ENCODE measurements at regions not wholly inside any gene's neighbourhood (a gene's known extent, or its start where the extent isn't known, plus 50 kb on each side); places are given as distances from the start of the nearest gene placed in this dataset.
"Not testable (repeated sequence)": the region's sequence is repeated elsewhere in the genome, so short reads cannot be mapped to it uniquely, and the experiment has no call there.

DNA sequence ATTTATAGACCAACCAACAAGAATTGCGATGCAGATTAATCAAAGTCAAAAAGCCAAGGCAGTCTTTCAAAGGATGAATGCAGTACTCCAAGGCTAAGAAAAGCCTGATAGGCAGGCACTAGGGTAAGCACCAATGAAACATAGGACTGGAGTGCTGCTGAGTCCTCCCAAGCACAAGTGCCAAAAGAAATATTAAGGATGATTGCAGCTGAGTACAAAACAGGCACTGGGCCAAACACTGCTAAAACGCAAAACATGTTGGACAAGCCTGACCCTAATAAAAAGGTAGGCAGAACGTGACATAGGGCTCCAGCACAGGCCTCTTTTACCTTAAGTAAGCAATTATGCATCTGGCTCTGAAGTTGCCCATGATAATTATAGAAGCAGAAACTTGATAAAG, 160.1 kb upstream of the LRP1B start:
- H3K79me2 ChIP-seq (ENCODE audit: insufficient read depth, low read length): no peaks in the 10 kb centered on the region
- no peak for DNase-seq (ENCODE audit: insufficient read length, low spot score, missing footprints)
- H3K9me3 ChIP-seq (ENCODE audit: low read depth, low read length): peaks cover 2% of the 10 kb centered on the region
- no peaks in the 10 kb centered on the region for H3K27me3 ChIP-seq (ENCODE audit: insufficient read depth, low read length)
- no peaks in the 10 kb centered on the region for H3K4me1 ChIP-seq (ENCODE audit: insufficient read depth, low read length)
- no peaks in the 10 kb centered on the region for H3K36me3 ChIP-seq (ENCODE audit: insufficient read depth, low read length)
- no peak overlapping the region for H2AFZ ChIP-seq (ENCODE audit: low read length)
- no peaks in the 10 kb centered on the region for H4K20me1 ChIP-seq (ENCODE audit: insufficient read depth, low read length)
- TF ChIP-seq CTCF (IDR thresholded peaks at IDR 0.05; ENCODE audit: extremely low read depth, low read depth, low read length): no peak
- no peak overlapping the region for H3K4me2 ChIP-seq (ENCODE audit: insufficient read depth, low read length)
- no peak overlapping the region for H3K4me3 ChIP-seq (ENCODE audit: insufficient read depth, low read length)
- H3K27ac ChIP-seq (ENCODE audit: low read depth, low read length): no peak overlapping the region

GRCh38 chr2:142286618-142287017, 155.8 kb upstream of the LRP1B start:
- no peak overlapping the region for H3K4me2 ChIP-seq (ENCODE audit: insufficient read depth, low read length)

DNA sequence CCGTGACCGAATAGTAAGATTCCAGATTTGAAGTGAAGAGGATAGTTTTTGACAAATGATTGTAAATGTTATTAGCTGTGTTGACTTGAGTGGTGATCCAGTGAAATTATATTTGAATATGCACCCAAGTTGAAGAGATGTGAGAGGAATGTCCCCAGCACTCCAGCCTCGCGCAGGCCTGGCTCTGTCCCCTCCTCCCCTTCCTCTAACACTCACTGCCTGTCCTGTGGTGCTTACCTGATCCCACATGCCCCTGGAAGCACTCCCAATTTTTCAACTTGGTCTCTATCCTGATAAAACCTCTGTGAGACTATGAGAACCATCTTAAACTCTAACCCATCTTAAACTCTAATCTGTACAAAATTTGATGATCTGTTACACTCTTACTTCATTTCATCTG, 154.7 kb upstream of the LRP1B start:
- Histone ChIP-seq H3K4me1 (ENCODE audit: insufficient read depth, low read length) (no peaks in the 10 kb centered on the region), H4K20me1 (ENCODE audit: insufficient read depth, low read length) (no peaks in the 10 kb centered on the region), H3K36me3 (ENCODE audit: insufficient read depth, low read length) (no peaks in the 10 kb centered on the region), H3K4me3 (ENCODE audit: insufficient read depth, low read length) (no peak overlapping the region), H3K9me3 (ENCODE audit: low read depth, low read length) (no peaks in the 10 kb centered on the region), H3K27ac (ENCODE audit: low read depth, low read length) (no peak overlapping the region), H3K79me2 (ENCODE audit: insufficient read depth, low read length) (no peaks in the 10 kb centered on the region), H2AFZ (ENCODE audit: low read length) (no peak overlapping the region), H3K27me3 (ENCODE audit: insufficient read depth, low read length) (no peaks in the 10 kb centered on the region), H3K4me2 (ENCODE audit: insufficient read depth, low read length) (no peak overlapping the region)
- no peak for DNase-seq (ENCODE audit: insufficient read length, low spot score, missing footprints)
- TF ChIP-seq CTCF (IDR thresholded peaks at IDR 0.05; ENCODE audit: extremely low read depth, low read depth, low read length): no peak

More at GRCh38 chr2:142286618-142287017, 155.8 kb upstream of the LRP1B start:
- Histone ChIP-seq H3K4me1 (ENCODE audit: insufficient read depth, low read length) (no peaks in the 10 kb centered on the region), H3K9me3 (ENCODE audit: low read depth, low read length) (no peaks in the 10 kb centered on the region), H4K20me1 (ENCODE audit: insufficient read depth, low read length) (no peaks in the 10 kb centered on the region), H3K27me3 (ENCODE audit: insufficient read depth, low read length) (no peaks in the 10 kb centered on the region), H3K4me3 (ENCODE audit: insufficient read depth, low read length) (no peak overlapping the region), H3K27ac (ENCODE audit: low read depth, low read length) (no peak overlapping the region), H2AFZ (ENCODE audit: low read length) (no peak overlapping the region), H3K36me3 (ENCODE audit: insufficient read depth, low read length) (no peaks in the 10 kb centered on the region), H3K79me2 (ENCODE audit: insufficient read depth, low read length) (no peaks in the 10 kb centered on the region)
- no peak for TF ChIP-seq CTCF (IDR thresholded peaks at IDR 0.05; ENCODE audit: extremely low read depth, low read depth, low read length)
- DNase-seq (ENCODE audit: insufficient read length, low spot score, missing footprints): no peak

DNA sequence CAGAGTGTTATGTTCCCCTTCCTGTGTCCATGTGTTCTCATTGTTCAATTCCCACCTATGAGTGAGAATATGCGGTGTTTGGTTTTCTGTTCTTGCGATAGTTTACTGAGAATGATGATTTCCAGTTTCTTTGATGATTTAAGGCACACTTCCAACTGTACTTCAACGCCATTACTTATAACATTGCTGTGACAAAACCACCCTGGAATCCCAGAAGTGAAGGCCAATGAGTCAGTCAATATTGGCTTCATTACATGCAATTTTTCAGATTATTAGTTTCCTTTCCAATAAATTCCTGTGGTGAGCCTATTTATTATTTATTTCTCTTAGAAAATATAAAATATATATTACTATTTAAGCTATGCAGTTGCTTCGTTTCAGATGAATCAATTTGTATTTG, 153.5 kb upstream of the LRP1B start:
- not testable (repeated sequence) for H4K20me1 ChIP-seq (ENCODE audit: insufficient read depth, low read length)

More for the DNA sequence above, 153.5 kb upstream of the LRP1B start:
- H3K79me2 ChIP-seq (ENCODE audit: insufficient read depth, low read length); H3K36me3 ChIP-seq (ENCODE audit: insufficient read depth, low read length); H3K27ac ChIP-seq (ENCODE audit: low read depth, low read length); H3K4me1 ChIP-seq (ENCODE audit: insufficient read depth, low read length); H3K4me2 ChIP-seq (ENCODE audit: insufficient read depth, low read length); H3K27me3 ChIP-seq (ENCODE audit: insufficient read depth, low read length); H3K4me3 ChIP-seq (ENCODE audit: insufficient read depth, low read length); DNase-seq (ENCODE audit: insufficient read length, low spot score, missing footprints); H2AFZ ChIP-seq (ENCODE audit: low read length); H3K9me3 ChIP-seq (ENCODE audit: low read depth, low read length): not testable (repeated sequence)

Data from osteoblast (primary cell).